Right lobe of liver (tissue), 4 donors: ENCODE measurements at regions not wholly inside any gene's neighbourhood (a gene's known extent, or its start where the extent isn't known, plus 50 kb on each side); places are given as distances from the start of the nearest gene placed in this dataset.

Experiments
- POLR2A ChIP-seq: fragments of 450-650 bp; IDR thresholded peaks from one replicate; pipeline ENCODE4 v1.6.1; 2017; ENCODE audit warnings: antibody characterized with exemption, mild to moderate bottlenecking
- TF ChIP-seq, protein P1 (sequence below), 4 donors: fragments of 200-600 bp in 3 of 4; fragments of 450-650 bp in 1 of 4; IDR thresholded peaks; one replicate each; pipeline versions ENCODE4 v1.5.1 to v1.8.0; 2016 to 2022; ENCODE audit warnings: antibody characterized with exemption in 4 of 4, mild to moderate bottlenecking in 2 of 4
- donor health status: DM: no; HTN: no; CAD: no.
- donor health status: DM: no; HTN: no; CAD: no.
- donor health status: DM: no; HTN: yes; CAD: no.

DNA sequence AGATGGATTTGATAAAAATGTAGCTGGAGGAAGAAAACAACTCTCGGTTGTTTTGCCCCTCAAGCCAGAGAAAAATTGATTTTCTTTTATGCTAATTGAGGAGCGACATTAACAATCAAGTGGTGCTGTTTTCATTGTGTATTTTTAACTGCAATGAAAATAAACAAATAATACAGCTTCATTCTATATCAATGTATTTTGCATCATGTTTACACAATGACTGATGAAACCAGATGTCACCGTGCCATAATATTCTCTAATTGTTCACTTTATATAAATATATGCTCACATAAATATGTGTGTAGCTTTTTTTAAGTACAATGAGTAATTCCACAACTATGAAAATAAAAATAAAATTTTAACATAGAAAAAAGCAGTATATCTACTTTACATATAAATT lies 139.0 kb upstream of the PRDM9 start:
- TF ChIP-seq, protein P1, sequence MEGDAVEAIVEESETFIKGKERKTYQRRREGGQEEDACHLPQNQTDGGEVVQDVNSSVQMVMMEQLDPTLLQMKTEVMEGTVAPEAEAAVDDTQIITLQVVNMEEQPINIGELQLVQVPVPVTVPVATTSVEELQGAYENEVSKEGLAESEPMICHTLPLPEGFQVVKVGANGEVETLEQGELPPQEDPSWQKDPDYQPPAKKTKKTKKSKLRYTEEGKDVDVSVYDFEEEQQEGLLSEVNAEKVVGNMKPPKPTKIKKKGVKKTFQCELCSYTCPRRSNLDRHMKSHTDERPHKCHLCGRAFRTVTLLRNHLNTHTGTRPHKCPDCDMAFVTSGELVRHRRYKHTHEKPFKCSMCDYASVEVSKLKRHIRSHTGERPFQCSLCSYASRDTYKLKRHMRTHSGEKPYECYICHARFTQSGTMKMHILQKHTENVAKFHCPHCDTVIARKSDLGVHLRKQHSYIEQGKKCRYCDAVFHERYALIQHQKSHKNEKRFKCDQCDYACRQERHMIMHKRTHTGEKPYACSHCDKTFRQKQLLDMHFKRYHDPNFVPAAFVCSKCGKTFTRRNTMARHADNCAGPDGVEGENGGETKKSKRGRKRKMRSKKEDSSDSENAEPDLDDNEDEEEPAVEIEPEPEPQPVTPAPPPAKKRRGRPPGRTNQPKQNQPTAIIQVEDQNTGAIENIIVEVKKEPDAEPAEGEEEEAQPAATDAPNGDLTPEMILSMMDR (IDR thresholded peaks at IDR 0.05): no peak
- no peak for TF ChIP-seq POLR2A
